HK-2 (cell line): ENCODE measurements at regions not wholly inside any gene's neighbourhood (a gene's known extent, or its start where the extent isn't known, plus 50 kb on each side); places are given as distances from the start of the nearest gene placed in this dataset.

ENCODE experiments used
- DNase-seq: peaks from one replicate; pipeline ENCODE4 v3.0.0-alpha.2; 2018; ENCODE audit not compliant: unreplicated experiment

- DNase-seq = no peak
Observed at GRCh38 chr7:25812086-25812850, 339.7 kb upstream of the NFE2L3 start.

GRCh38 chr7:25813381-25813780 lies 338.6 kb upstream of the NFE2L3 start:
- DNase-seq = no peak

GRCh38 chr7:25815711-25816110 lies 336.3 kb upstream of the NFE2L3 start:
- no peak for DNase-seq

GRCh38 chr7:25820432-25821040 lies 331.5 kb upstream of the NFE2L3 start:
- no peak for DNase-seq

GRCh38 chr7:25821225-25821624 lies 330.8 kb upstream of the NFE2L3 start:
- no peak for DNase-seq

GRCh38 chr7:25822823-25823222 lies 329.2 kb upstream of the NFE2L3 start:
- DNase-seq = no peak

- DNase-seq = no peak
Observed at GRCh38 chr7:25823571-25823970, 328.4 kb upstream of the NFE2L3 start.

- no peak for DNase-seq
Observed at GRCh38 chr7:25828468-25828867, 323.5 kb upstream of the NFE2L3 start.

GRCh38 chr7:25829663-25830062 lies 322.3 kb upstream of the NFE2L3 start:
- no peak for DNase-seq

- no peak for DNase-seq
Observed at GRCh38 chr7:25830215-25830614, 321.8 kb upstream of the NFE2L3 start.

GRCh38 chr7:25831062-25831691 lies 320.8 kb upstream of the NFE2L3 start:
- no peak for DNase-seq

- DNase-seq = no peak
Observed at GRCh38 chr7:25831831-25832411, 320.1 kb upstream of the NFE2L3 start.

- no peak for DNase-seq
Observed at GRCh38 chr7:25832456-25832855, 319.5 kb upstream of the NFE2L3 start.

- no peak for DNase-seq
Observed at GRCh38 chr7:25832929-25833328, 319.1 kb upstream of the NFE2L3 start.

- no peak for DNase-seq
Observed at GRCh38 chr7:25834050-25834449, 317.9 kb upstream of the NFE2L3 start.

- no peak for DNase-seq
Observed at GRCh38 chr7:25835197-25835596, 316.8 kb upstream of the NFE2L3 start.

GRCh38 chr7:25839084-25839769 lies 312.8 kb upstream of the NFE2L3 start:
- DNase-seq = no peak

- DNase-seq = no peak
Observed at GRCh38 chr7:25840209-25840792, 311.7 kb upstream of the NFE2L3 start.

GRCh38 chr7:25841575-25841974 lies 310.4 kb upstream of the NFE2L3 start:
- DNase-seq = no peak

GRCh38 chr7:25842201-25842733 lies 309.7 kb upstream of the NFE2L3 start:
- DNase-seq = no peak

GRCh38 chr7:25843467-25843866 lies 308.5 kb upstream of the NFE2L3 start:
- no peak for DNase-seq
